HG02642 (cell line): ENCODE measurements at regions not wholly inside any gene's neighbourhood (a gene's known extent, or its start where the extent isn't known, plus 50 kb on each side); places are given as distances from the start of the nearest gene placed in this dataset.

Experiments used
- ATAC-seq: cut with Tn5 transposase; IDR thresholded peaks from one replicate; pipeline ENCODE4 v1.9.1; 2021; ENCODE audit warnings: mild to moderate bottlenecking; ENCODE audit not compliant: unreplicated experiment, poor library complexity

- ATAC-seq: no peak
Observed at GRCh38 chr1:56237491-56238064, 341.8 kb downstream of the PLPP3 start.

- ATAC-seq: no peak
Observed at GRCh38 chr1:56236688-56237087, 342.7 kb downstream of the PLPP3 start.

GRCh38 chr1:56235909-56236510, 343.4 kb downstream of the PLPP3 start:
- ATAC-seq: no peak

GRCh38 chr1:56229186-56229585, 350.2 kb downstream of the PLPP3 start:
- ATAC-seq: no peak

GRCh38 chr1:56227886-56228285, 351.5 kb downstream of the PLPP3 start:
- no peak for ATAC-seq

- no peak for ATAC-seq
Observed at GRCh38 chr1:56227401-56227800, 352.0 kb downstream of the PLPP3 start.

GRCh38 chr1:56225964-56226815, 353.2 kb downstream of the PLPP3 start:
- ATAC-seq: no peak

GRCh38 chr1:56223968-56224367, 355.4 kb downstream of the PLPP3 start:
- ATAC-seq: no peak

- no peak for ATAC-seq
Observed at GRCh38 chr1:56222914-56223540, 356.3 kb downstream of the PLPP3 start.

- ATAC-seq: no peak
Observed at GRCh38 chr1:56220021-56220420, 359.3 kb downstream of the PLPP3 start.

GRCh38 chr1:56218023-56218422, 361.3 kb downstream of the PLPP3 start:
- ATAC-seq: no peak

- no peak for ATAC-seq
Observed at GRCh38 chr1:56216218-56216617, 363.1 kb downstream of the PLPP3 start.

GRCh38 chr1:56215771-56216170, 363.6 kb downstream of the PLPP3 start:
- no peak for ATAC-seq

- no peak for ATAC-seq
Observed at GRCh38 chr1:56215086-56215485, 364.3 kb downstream of the PLPP3 start.

GRCh38 chr1:56213068-56213467, 366.3 kb downstream of the PLPP3 start:
- ATAC-seq: no peak

- ATAC-seq: no peak
Observed at GRCh38 chr1:56212143-56212542, 367.2 kb downstream of the PLPP3 start.

- ATAC-seq: no peak
Observed at GRCh38 chr1:56206391-56206790, 373.0 kb downstream of the PLPP3 start.

- no peak for ATAC-seq
Observed at GRCh38 chr1:56204206-56204605, 375.2 kb downstream of the PLPP3 start.

- no peak for ATAC-seq
Observed at GRCh38 chr1:56202796-56203492, 376.4 kb downstream of the PLPP3 start.

- no peak for ATAC-seq
Observed at GRCh38 chr1:56202186-56202585, 377.2 kb downstream of the PLPP3 start.
